GM21528 (cell line): ENCODE measurements at regions not wholly inside any gene's neighbourhood (a gene's known extent, or its start where the extent isn't known, plus 50 kb on each side); places are given as distances from the start of the nearest gene placed in this dataset.

Experiments used
- ATAC-seq: cut with Tn5 transposase; IDR thresholded peaks from one replicate; pipeline ENCODE4 v1.9.1; 2021; ENCODE audit warnings: mild to moderate bottlenecking, moderate library complexity; ENCODE audit not compliant: unreplicated experiment, low FRiP score

- ATAC-seq = no peak
Observed at GRCh38 chr2:48132271-48132625, 182.2 kb upstream of the FOXN2 start.

DNA sequence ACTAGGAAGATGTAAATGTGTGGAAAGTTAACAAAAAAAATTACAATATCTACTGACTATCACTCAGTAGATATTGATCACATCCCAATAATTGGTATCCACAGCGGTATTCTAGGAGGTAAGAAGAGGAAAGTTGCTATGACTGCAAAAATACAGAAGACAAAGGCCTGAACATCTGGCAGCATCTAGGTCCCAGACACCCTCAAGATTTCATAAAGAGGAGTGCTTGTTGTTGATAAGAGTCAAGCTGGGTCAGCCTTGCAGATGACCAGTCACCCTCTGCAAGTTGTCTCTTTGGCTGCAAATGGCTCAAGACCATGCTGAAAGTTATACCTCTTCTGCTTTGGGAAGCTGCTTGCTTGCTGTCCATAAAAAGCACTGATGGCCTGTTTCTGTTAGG lies 179.8 kb upstream of the FOXN2 start:
- ATAC-seq = no peak

GRCh38 chr2:48135797-48136196 lies 178.7 kb upstream of the FOXN2 start:
- ATAC-seq = no peak

DNA sequence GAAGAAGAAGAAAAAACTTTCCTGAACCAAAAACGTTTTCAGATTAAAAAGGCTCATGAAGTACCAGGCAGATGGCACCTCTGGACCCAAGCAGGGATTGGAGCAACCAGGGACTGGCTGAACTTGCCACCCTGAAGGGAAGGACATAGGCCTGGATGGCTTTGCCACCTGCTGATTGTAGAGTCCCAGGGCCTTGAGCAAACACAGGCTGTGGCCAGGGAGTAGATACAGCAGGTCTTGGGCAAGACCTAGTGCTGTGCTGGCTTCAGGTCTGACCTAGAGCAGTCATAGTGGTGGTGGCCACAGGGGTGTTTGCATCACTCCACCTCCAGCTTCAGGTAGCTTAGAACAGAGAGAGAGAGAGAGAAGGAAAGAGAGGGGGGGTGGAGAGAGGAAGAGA lies 176.7 kb upstream of the FOXN2 start:
- no peak for ATAC-seq

DNA sequence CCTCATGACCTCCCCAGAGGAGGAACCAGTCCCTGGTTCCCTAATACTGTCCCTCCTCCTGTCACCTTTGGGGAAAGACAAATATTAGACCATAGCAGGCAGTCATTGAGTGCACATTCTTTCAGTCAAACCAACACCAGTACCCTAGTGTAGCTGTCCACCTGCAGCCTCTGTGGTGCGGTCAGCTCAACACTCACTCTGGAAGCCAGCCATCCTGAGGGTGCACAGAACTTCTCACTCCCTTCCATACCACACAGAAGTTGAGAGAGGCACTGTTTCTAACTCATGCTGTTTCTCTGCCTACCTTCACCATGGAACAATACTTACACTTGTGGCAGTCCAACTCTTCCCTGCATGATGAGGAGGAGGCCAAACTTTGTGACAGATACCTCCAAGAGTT lies 175.6 kb upstream of the FOXN2 start:
- ATAC-seq = no peak

DNA sequence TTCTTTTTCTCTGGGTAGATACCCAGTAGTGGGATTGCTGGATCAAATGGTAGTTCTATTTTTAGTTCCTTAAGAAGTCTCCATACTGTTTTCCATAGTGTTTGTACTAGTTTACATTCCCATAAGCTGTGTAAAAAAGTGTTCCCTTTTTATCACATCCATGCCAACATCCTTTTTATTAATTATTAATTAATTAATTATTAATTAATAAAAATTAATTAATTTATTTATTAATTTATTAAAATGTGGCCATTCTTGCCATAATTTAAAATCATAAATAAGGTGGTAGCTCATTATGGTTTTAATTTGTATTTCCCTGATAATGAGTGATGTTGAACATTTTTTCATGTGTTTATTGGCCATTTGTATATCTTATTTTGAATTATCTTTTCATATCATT lies 173.9 kb upstream of the FOXN2 start:
- ATAC-seq = no peak

DNA sequence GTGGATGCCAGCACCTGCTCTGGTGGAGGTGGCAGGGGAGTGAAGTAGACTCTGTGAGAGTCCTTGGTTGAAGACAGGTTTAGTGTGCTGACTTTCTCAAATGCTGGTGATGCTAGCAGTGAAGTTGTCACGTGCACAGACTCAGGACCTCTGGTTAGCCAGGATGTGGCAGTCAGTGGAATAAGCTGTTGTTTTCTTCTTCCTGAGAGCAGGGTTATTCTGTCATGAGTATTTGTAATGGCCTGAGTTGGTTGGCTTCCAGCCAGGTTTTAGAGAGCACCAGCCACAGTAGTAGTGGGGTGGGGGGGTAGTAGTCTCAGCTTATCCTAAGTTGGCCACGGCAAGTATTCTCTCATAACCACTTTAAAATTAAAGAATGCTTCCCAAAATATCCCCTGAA lies 169.7 kb upstream of the FOXN2 start:
- ATAC-seq = no peak

DNA sequence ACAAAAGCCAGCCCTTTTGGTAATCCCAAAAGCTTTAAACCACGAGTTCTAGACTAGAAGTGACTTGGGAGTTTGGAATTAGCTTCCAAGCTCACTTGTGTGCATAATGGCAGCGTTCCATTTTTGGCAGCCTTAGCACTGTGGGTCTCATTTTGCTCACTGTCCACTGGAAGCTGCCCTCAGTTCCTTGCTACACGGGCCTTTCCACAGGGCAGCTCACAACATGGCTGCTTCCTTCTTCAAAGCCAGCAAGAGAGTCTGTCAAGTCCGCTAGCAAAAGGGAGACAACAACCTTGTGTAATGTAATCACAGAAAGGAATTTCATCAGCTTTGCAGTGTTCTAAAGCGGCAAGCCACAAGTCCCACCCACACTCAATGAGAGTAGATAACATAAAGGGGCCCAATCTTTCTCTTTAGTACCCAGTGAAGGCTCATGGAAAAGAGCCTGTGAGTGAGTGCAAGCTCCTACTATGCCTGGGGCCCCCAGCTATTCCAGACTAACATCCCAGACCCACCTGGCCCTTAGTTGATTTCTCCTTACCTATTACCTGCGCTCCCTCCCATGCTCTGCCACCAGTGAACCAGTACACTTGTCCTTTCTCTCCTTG lies 168.5 kb upstream of the FOXN2 start:
- no peak for ATAC-seq

- no peak for ATAC-seq
Observed at GRCh38 chr2:48146552-48146951, 167.9 kb upstream of the FOXN2 start.

DNA sequence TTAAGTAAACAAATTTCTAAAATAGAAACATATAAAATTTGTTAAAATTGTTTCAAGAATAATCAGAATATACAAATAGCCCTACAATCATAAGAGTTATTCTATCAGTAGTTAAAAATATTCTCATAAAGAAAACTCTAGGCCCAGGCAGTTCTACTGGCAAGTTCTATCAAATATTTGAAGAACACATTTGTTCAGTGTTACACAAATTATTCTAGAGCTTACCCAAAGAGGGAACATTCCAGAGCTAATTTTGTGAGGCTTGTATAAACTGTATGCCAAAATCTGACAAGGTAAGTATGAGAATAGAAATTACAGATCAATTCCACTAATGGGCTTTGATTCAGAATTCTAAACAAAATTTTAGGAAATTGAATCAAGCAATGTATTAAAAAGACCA lies 166.8 kb upstream of the FOXN2 start:
- no peak for ATAC-seq

- ATAC-seq = no peak
Observed at GRCh38 chr2:48148841-48149430, 165.5 kb upstream of the FOXN2 start.

- ATAC-seq = no peak
Observed at GRCh38 chr2:48157150-48157549, 157.3 kb upstream of the FOXN2 start.

GRCh38 chr2:48161628-48162027 lies 152.9 kb upstream of the FOXN2 start:
- ATAC-seq = no peak

DNA sequence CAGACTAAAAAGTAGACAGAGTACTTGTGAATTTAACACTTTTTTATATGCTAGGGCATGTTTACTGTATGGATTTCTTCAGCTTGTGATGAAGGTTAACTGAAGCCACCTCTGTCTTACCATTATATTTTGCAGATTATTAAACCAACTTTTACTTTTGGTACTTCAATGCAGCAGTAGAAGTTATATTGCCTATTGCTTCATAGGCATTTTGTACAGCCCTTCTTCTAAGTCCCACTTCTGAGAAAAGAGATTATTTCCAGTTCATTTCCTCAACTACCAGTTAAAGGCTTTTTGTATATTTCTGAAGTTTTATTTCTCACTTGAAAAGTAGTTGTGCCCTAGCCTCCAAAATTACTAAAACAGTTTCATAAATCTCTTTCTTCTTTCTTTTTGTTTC lies 151.7 kb upstream of the FOXN2 start:
- no peak for ATAC-seq

GRCh38 chr2:48165070-48165753 lies 149.3 kb upstream of the FOXN2 start:
- no peak for ATAC-seq

DNA sequence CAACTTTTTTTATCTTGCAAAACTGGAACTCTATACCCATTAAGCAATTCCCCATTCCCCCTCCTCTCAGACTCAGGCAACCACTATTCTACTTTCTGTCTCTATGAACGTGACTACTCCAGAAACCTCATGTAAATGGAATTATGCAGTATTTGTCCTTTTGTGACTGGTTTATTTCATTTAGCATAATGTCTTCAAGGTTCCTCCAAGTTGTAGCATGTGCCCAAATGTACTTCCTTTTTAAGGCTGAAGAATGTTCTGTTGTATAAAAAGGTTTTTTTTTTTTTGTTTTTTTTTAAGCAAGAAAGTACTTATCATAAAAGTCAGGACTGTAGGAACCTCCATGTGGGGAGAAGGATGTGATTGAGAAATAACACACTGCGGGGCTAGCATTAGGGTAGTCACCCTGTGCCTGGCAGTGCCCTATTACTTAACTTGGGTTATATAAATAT lies 145.3 kb upstream of the FOXN2 start:
- ATAC-seq = no peak

DNA sequence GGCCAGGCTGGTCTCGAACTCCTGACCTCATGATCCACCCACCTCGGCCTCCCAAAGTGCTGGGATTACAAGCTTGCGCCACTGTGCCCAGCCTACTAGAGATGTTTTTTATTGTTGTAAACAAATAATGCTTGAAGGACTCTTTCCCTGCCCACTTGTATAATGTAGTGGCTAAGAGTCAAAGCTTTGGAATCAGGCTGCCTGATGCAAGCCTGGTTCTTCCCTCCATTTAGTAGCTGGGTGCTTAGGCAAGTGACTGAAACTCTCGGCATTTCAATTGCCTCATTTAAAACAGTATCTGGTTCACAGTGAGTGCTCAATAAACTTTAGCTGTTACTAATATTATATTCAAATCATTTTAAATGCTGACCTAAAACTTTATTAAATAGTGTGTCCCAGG lies 144.2 kb upstream of the FOXN2 start:
- no peak for ATAC-seq

GRCh38 chr2:48173141-48173540 lies 141.3 kb upstream of the FOXN2 start:
- no peak for ATAC-seq

DNA sequence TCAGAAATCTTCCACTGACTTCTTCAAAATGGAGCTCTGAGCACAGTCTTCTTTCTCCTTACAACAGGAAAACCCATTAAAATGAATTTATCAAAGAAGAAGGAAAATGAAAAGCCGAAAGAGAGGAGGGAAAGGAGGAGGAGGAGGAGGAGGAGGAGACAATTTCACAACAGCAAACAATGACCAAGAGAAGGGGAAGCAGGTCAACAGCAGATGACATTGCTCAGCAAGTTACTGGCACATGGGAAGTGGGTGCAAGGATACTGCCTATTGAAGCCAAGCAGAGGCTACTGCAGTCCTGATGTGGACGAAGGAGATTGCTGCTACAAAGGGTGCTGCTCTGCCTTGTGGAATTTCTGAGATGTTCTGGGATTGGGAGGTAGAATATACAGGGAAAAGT lies 140.0 kb upstream of the FOXN2 start:
- ATAC-seq = no peak

GRCh38 chr2:48175254-48175653 lies 139.2 kb upstream of the FOXN2 start:
- ATAC-seq = no peak

DNA sequence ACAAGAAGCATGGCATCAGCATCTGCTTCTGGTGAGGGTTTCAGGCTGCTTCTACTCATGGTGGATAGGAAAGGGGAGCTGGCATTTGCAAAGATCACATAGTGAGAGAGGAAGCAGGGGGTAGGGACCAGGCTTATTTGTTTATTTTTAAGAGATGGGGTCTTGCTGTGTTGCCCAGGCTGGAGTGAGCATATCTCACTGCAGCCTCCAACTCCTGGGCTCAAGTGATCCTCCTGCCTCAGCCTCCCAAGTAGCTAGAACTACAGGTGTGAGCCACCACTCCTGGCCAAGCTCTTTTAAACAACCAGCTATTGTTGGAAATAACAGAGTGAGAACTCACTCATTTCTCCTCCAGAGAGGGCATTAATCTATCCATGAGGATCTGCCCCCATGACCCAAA lies 138.8 kb upstream of the FOXN2 start:
- ATAC-seq = no peak

GRCh38 chr2:48176876-48177275 lies 137.6 kb upstream of the FOXN2 start:
- ATAC-seq = no peak
